ENCODE measurements at regions not wholly inside any gene's neighbourhood (a gene's known extent, or its start where the extent isn't known, plus 50 kb on each side); places are given as distances from the start of the nearest gene placed in this dataset.
"Not testable (repeated sequence)": the region's sequence is repeated elsewhere in the genome, so short reads cannot be mapped to it uniquely, and the experiment has no call there.

DNA sequence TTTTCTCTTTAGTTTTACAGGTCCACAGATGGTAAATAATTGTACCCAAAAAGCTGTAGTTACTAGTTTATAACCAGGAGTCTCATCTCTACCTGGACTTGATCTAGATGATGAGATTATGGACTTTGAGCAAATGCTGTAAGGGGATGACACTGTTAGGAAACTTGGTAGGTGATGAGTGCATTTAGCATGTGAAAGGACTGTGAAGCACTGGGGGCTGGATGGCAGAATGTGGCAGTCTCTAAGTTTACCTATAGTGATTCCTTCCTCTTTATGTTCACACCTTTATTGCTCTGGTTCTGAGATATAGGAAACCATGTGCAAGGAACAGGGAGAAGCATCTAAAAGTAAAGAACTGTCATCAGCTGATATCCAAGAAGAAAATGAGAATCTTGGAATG, 230.7 kb upstream of the CHORDC1 start:
- no peak for DNase-seq

- DNase-seq, result no peak
Observed at GRCh38 chr11:90449606-90450005, 226.8 kb upstream of the CHORDC1 start.

GRCh38 chr11:90448256-90448655, 225.4 kb upstream of the CHORDC1 start:
- no peak for DNase-seq

- DNase-seq, result no peak
Observed at GRCh38 chr11:90447618-90448017, 224.8 kb upstream of the CHORDC1 start.

- no peak for DNase-seq
Observed at GRCh38 chr11:90446207-90446606, 223.4 kb upstream of the CHORDC1 start.

DNA sequence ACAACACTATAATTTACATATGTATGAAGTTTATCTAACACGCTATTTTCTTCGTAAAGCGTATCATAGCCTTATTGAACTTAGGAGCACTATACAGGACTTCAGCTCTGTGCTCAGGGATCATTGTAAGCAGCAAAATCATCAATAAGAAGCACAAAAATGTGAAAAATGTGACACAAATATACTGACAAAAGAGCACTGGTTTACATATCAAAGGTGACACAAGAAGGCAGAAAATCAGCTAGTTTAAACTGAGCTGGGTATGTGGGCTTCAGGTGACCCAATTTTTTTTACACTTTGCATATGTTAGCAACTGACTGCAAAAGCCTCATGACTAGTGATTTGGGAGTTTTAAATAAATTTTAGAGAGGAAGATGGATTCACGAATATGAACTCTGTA, 215.2 kb upstream of the CHORDC1 start:
- no peak for DNase-seq

DNA sequence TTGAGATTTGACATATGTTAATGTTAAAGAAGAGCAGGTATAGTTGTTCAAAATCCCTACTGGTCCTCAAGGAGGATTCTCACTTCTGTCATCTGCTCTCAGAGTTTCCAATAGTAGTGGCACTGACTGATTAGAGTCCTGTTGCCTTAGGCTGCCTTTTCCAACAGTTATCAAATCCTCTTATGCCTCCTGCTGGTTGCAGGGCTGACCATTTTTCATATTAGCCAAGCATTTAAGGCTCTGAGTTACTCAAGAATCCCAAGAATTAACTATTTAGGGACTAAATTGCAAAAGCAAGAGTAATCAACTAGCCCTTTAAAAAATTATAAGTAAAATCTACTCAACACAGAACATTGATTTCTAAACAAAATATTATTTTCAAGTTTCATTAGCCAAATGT, 212.0 kb upstream of the CHORDC1 start:
- DNase-seq, result no peak

DNA sequence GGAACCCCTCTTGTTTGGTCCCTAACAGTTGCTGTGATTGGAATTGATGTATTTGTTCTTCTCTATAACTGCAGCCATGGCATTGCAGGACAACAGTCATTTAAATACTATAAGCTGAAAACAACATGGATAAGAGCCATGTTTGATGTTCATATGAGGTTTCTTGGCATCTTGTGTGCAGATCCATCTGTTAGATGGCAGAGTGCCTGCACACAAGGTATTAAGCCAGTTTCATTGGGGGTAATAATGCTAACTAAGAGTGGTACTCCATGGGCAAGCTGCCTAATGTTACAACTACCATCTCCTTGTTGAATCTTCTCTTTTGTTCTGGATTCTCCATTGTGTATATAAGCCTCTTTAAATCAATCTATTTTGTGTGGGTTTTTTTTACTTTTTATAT, 206.0 kb upstream of the CHORDC1 start:
- DNase-seq, result no peak

GRCh38 chr11:90426442-90426841, 203.6 kb upstream of the CHORDC1 start:
- no peak for DNase-seq

DNA sequence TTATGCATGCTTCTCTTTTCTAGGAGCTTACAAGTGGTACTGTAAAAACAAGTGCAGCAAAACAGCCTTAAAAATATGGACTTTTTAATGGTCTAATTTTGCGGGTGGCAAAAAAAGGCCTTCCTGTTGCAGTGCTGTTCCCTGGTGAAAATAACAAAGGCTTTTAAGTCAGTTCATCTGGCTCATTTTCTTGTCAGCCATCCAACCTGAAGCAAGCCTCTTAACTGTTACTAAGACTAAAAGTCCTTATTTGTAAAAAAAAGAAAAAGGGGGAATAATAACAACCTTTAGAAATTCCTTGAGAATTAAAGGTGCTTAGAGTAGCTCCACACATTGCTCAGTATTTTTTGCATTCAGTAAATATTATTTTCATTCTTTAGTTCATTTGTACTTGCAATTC, 200.5 kb upstream of the CHORDC1 start:
- no peak for DNase-seq

- DNase-seq, result not testable (repeated sequence)
Observed at GRCh38 chr11:90422787-90423186, 199.9 kb upstream of the CHORDC1 start.

- DNase-seq, result no peak
Observed at GRCh38 chr11:90414221-90414620, 191.4 kb upstream of the CHORDC1 start.

DNA sequence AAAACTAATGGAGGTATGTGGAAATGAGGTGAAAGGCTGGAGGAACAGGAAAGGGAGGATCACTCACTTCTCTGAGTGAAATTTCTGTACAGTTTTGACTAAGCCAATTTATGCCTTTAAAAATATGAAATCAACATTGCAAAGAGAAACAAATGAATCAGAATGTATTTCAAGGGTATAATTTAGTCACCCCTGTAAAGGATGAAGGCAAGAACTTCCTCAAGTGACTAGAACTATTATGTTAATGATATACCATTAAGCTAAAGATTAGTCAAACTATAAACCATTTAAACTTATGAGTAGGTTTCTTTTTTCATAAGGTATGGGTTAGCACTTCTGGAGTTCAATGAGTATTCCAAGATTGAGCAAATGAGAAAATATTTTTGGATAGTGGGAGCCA, 184.5 kb upstream of the CHORDC1 start:
- DNase-seq, result no peak

GRCh38 chr11:90392692-90393091, 169.8 kb upstream of the CHORDC1 start:
- DNase-seq, result no peak

DNA sequence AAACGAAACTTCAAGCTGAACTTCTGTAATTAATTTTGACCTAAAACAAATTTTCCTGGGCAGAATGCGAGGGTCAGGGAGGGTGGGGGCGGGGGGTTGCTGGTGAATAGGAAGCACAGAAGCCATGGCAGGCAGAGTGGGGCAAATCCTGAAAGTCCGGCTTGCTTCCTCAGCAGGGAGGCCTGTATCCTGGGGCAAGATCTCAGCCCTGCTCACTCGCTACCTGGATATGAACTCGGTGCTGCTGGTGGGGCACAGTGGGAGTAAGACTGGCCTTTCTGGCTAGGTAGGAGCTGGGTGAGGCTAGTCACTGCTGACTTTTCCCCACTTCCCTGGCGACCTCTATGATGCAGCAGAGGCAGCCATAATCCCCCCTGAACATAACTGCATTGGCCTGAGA, 168.9 kb upstream of the CHORDC1 start:
- DNase-seq, result no peak

GRCh38 chr11:90380206-90380605, 157.4 kb upstream of the CHORDC1 start:
- no peak for DNase-seq

- no peak for DNase-seq
Observed at GRCh38 chr11:90373971-90374370, 151.1 kb upstream of the CHORDC1 start.

DNA sequence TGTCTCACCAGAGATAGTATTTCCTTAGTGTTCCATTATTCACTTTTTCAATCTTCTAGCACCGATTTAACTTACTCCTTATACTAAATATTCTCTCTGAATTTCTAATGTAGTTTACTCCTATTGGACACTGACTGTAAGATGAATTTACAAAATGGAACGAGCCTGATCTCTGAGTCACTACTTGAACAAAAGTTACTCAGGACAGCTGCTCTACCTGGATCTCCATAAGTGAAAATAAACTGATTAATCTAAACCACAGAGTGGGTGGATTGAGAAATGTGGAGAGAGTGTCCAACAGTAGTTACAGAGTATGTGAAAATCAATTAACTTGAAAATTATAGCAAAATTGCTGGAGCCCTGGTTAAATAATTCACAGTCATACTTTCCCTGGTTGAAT, 141.7 kb upstream of the CHORDC1 start:
- no peak for DNase-seq

GRCh38 chr11:90363739-90364138, 140.9 kb upstream of the CHORDC1 start:
- no peak for DNase-seq

GRCh38 chr11:90355200-90355599, 132.4 kb upstream of the CHORDC1 start:
- no peak for DNase-seq

GRCh38 chr11:90349731-90350130, 126.9 kb upstream of the CHORDC1 start:
- DNase-seq, result no peak

DNA sequence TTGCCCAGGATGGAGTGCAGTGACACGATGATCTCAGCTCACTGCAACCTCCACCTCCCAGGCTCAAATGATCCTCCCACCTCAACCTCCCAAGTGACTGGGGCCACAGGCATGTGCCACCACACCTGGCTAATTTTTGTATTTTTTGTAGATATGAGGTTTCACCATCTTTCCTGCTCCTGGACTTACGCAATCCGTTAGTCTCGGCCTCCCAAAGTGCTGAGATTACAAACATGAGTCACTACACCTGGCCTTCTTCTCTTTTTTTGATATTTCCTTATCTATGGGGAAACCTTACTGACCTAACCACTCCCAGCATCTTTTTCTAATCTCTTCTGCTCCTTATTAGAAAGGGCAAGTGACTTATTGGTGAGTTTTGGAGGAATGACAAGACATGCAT, 121.7 kb upstream of the CHORDC1 start:
- no peak for DNase-seq

DNA sequence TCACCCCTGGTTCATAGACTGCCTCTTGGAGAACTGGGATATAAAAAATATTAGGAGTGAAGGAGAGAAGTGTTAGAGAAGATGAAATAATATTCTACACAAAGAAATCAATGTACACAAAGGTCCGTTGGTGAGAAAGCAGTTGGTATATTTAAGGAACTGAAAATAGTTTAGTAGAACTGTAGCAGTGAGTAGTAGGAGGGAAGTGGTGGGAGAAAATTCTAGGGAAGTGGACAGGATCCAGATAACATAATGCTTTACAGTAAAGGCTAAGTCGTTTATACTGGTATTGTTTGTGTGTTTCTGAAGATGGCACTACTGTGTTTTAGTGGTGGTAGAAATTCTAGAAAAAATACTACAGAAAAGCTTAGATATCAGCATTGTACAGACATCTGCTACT, 120.8 kb upstream of the CHORDC1 start:
- DNase-seq, result no peak

GRCh38 chr11:90341986-90342385, 119.1 kb upstream of the CHORDC1 start:
- no peak for DNase-seq

DNA sequence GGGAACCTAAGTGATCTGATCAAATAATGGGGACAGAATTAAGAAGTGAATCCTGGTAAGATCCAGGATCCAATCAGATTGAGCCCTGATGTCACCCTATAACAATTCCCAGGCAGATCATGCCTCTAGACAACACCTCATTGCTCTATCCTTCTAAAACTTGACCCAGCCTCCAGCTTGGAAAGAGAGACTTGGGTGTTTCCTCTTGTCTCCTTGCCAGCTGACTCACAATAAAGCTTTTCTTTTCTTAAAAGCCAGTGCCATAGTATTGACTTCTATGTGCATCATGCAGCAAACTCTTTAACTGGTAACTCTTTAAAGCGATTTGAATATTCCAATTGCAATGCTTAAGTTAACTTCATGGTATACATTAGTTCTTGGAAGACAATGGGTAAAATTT, 109.6 kb upstream of the CHORDC1 start:
- no peak for DNase-seq

- DNase-seq, result no peak
Observed at GRCh38 chr11:90330632-90331031, 107.8 kb upstream of the CHORDC1 start.

All from kidney glomerular epithelial cell (primary cell).